GM19240 (cell line): ENCODE measurements at regions not wholly inside any gene's neighbourhood (a gene's known extent, or its start where the extent isn't known, plus 50 kb on each side); places are given as distances from the start of the nearest gene placed in this dataset.

Source experiments
- DNase-seq: peaks from one replicate; pipeline ENCODE4 v3.0.0; 2011; ENCODE audit warnings: low spot score; ENCODE audit not compliant: insufficient read length

GRCh38 chr10:44680764-44681163 lies 230.4 kb upstream of the TMEM72 start:
- no peak for DNase-seq

GRCh38 chr10:44682507-44682906 lies 228.6 kb upstream of the TMEM72 start:
- DNase-seq = no peak

- no peak for DNase-seq
Measured at GRCh38 chr10:44684661-44685060, 226.5 kb upstream of the TMEM72 start.

- DNase-seq = no peak
Measured at GRCh38 chr10:44685220-44685619, 225.9 kb upstream of the TMEM72 start.

- no peak for DNase-seq
Measured at GRCh38 chr10:44685747-44686146, 225.4 kb upstream of the TMEM72 start.

- DNase-seq = no peak
Measured at GRCh38 chr10:44689368-44689767, 221.8 kb upstream of the TMEM72 start.

- no peak for DNase-seq
Measured at GRCh38 chr10:44696496-44696895, 214.6 kb upstream of the TMEM72 start.

- DNase-seq = no peak
Measured at GRCh38 chr10:44697116-44697515, 214.0 kb upstream of the TMEM72 start.

GRCh38 chr10:44702531-44702930 lies 208.6 kb upstream of the TMEM72 start:
- no peak for DNase-seq

GRCh38 chr10:44703241-44704155 lies 207.6 kb upstream of the TMEM72 start:
- no peak for DNase-seq

GRCh38 chr10:44704616-44705015 lies 206.5 kb upstream of the TMEM72 start:
- DNase-seq = no peak

GRCh38 chr10:44706745-44707144 lies 204.4 kb upstream of the TMEM72 start:
- DNase-seq = no peak

- no peak for DNase-seq
Measured at GRCh38 chr10:44713307-44713706, 197.8 kb upstream of the TMEM72 start.

GRCh38 chr10:44714451-44714850 lies 196.7 kb upstream of the TMEM72 start:
- DNase-seq = no peak

GRCh38 chr10:44715136-44715535 lies 196.0 kb upstream of the TMEM72 start:
- no peak for DNase-seq

GRCh38 chr10:44716470-44717015 lies 194.6 kb upstream of the TMEM72 start:
- DNase-seq = no peak

GRCh38 chr10:44723082-44723481 lies 188.1 kb upstream of the TMEM72 start:
- DNase-seq = no peak

- no peak for DNase-seq
Measured at GRCh38 chr10:44723619-44724325, 187.4 kb upstream of the TMEM72 start.

- no peak for DNase-seq
Measured at GRCh38 chr10:44724415-44725174, 186.5 kb upstream of the TMEM72 start.

GRCh38 chr10:44725404-44725803 lies 185.7 kb upstream of the TMEM72 start:
- DNase-seq = no peak

GRCh38 chr10:44731283-44731682 lies 179.9 kb upstream of the TMEM72 start:
- no peak for DNase-seq
